ENCODE measurements at regions not wholly inside any gene's neighbourhood (a gene's known extent, or its start where the extent isn't known, plus 50 kb on each side); places are given as distances from the start of the nearest gene placed in this dataset.
"Not testable (repeated sequence)": the region's sequence is repeated elsewhere in the genome, so short reads cannot be mapped to it uniquely, and the experiment has no call there.

DNA sequence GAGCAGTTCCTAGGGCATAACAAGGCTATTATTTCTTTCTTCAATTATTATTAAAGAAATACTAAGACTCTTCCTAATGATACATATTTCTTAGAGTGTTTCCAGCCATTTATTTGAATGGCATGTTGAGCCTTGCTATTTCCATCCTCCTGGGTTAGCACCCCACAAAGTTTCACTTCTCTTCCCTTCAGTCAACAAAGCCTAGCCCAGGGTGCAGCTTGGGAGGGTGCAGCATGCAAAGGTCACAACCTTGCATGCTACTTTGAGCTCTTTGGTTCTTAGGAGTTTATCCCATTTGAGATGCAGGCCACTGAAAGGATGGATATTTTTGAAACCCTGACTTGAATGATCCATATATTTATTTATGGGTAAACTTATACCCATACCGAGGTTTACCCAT is 454.4 kb upstream of the MEIS1 start:
- no peak for DNase-seq (ENCODE audit: low read depth)
- no peak for TF ChIP-seq MYC (IDR thresholded peaks at IDR 0.05; ENCODE audit: low read depth, low read length)
- TF ChIP-seq, protein P1, sequence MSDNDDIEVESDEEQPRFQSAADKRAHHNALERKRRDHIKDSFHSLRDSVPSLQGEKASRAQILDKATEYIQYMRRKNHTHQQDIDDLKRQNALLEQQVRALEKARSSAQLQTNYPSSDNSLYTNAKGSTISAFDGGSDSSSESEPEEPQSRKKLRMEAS (IDR thresholded peaks at IDR 0.05; ENCODE audit: low read depth, low read length): no peak
- TF ChIP-seq POLR2A (IDR thresholded peaks at IDR 0.05; ENCODE audit: extremely low read depth, insufficient read length): no peak
- TF ChIP-seq CTCF (IDR thresholded peaks at IDR 0.05; ENCODE audit: low read depth, low read length): no peak
- H3K4me3 ChIP-seq (ENCODE audit: low read depth, low read length): no peak overlapping the region

DNA sequence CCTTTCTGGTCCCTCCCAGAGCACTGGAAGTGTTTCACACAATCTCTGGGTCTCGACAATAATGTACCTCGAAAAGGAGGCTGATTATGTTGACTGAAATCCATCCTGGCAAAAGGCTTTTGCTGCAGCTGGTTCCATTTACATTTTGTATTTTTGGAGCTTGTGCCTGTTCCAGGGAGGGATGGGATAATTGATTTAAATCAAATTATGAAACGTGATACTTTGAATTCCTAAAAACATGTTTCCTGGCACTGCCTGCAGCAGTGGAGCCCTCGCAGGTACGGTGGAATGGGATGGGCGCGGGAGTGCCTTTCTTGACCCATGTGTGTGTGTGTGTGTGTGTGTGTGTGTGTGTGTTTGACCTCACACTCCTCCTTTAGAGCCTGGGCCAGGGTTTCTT is 455.5 kb upstream of the MEIS1 start:
- TF ChIP-seq POLR2A (IDR thresholded peaks at IDR 0.05; ENCODE audit: extremely low read depth, insufficient read length): no peak
- TF ChIP-seq, protein P1 (IDR thresholded peaks at IDR 0.05; ENCODE audit: low read depth, low read length): no peak
- TF ChIP-seq MYC (IDR thresholded peaks at IDR 0.05; ENCODE audit: low read depth, low read length): no peak
- TF ChIP-seq CTCF (IDR thresholded peaks at IDR 0.05; ENCODE audit: low read depth, low read length): no peak
- DNase-seq (ENCODE audit: low read depth): no peak
- no peak overlapping the region for H3K4me3 ChIP-seq (ENCODE audit: low read depth, low read length)

DNA sequence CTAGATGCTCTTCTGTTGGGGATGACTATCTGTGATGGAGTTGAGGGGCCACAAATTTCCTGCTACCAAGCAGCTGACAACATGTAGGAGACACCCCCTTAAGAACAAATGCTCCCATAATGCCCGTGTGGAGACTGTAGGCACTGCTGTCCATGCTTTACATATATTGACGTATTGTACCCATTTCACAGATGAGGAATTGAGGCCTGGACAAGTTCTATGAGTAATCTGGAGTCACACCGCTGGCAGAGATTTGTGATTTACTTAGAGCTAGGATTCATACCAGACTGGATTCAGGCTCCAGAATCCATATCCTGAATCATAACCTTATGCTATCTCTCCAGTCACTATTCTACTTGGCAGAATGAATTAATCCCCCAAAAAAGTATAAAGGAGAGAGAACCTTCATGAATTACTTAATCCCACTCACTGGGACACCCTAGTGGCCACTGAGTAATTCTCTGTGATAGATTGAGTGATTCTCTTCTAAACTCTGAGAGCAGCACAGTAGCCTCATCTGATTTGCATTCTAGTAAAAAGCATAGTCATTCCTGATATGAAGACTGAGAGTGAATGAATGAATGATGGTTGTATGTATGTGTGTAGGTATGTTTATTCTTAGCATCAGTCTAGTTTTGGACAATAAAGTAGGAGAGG is 460.7 kb upstream of the MEIS1 start:
- TF ChIP-seq CTCF (IDR thresholded peaks at IDR 0.05; ENCODE audit: low read depth, low read length) (peak; percentile 29), MYC (IDR thresholded peaks at IDR 0.05; ENCODE audit: low read depth, low read length) (no peak)
- no peak overlapping the region for H3K4me3 ChIP-seq (ENCODE audit: low read depth, low read length)
- DNase-seq (ENCODE audit: low read depth): peak; percentile 17

- DNase-seq (ENCODE audit: low read depth): no peak
- TF ChIP-seq POLR2A (IDR thresholded peaks at IDR 0.05; ENCODE audit: extremely low read depth, insufficient read length) (no peak), CTCF (IDR thresholded peaks at IDR 0.05; ENCODE audit: low read depth, low read length) (no peak), MYC (IDR thresholded peaks at IDR 0.05; ENCODE audit: low read depth, low read length) (no peak)
- TF ChIP-seq, protein P1 (IDR thresholded peaks at IDR 0.05; ENCODE audit: low read depth, low read length): no peak
- H3K4me3 ChIP-seq (ENCODE audit: low read depth, low read length): no peak overlapping the region
Observed at GRCh38 chr2:65969161-65969560, 465.8 kb upstream of the MEIS1 start.

GRCh38 chr2:65963303-65963702 is 471.6 kb upstream of the MEIS1 start:
- not testable (repeated sequence) for DNase-seq (ENCODE audit: low read depth); H3K4me3 ChIP-seq (ENCODE audit: low read depth, low read length)

GRCh38 chr2:65960953-65961352 is 474.0 kb upstream of the MEIS1 start:
- H3K4me3 ChIP-seq (ENCODE audit: low read depth, low read length): no peak overlapping the region
- TF ChIP-seq MYC (IDR thresholded peaks at IDR 0.05; ENCODE audit: low read depth, low read length) (no peak), CTCF (IDR thresholded peaks at IDR 0.05; ENCODE audit: low read depth, low read length) (no peak), POLR2A (IDR thresholded peaks at IDR 0.05; ENCODE audit: extremely low read depth, insufficient read length) (no peak)
- TF ChIP-seq, protein P1 (IDR thresholded peaks at IDR 0.05; ENCODE audit: low read depth, low read length): no peak
- no peak for DNase-seq (ENCODE audit: low read depth)

All from NB4 (cell line).